HG02943 (cell line): ENCODE measurements at regions not wholly inside any gene's neighbourhood (a gene's known extent, or its start where the extent isn't known, plus 50 kb on each side); places are given as distances from the start of the nearest gene placed in this dataset.

Experiments used
- ATAC-seq: cut with Tn5 transposase; IDR thresholded peaks from one replicate; pipeline ENCODE4 v1.9.1; 2021; ENCODE audit warnings: mild to moderate bottlenecking, low read depth, moderate library complexity; ENCODE audit not compliant: unreplicated experiment

DNA sequence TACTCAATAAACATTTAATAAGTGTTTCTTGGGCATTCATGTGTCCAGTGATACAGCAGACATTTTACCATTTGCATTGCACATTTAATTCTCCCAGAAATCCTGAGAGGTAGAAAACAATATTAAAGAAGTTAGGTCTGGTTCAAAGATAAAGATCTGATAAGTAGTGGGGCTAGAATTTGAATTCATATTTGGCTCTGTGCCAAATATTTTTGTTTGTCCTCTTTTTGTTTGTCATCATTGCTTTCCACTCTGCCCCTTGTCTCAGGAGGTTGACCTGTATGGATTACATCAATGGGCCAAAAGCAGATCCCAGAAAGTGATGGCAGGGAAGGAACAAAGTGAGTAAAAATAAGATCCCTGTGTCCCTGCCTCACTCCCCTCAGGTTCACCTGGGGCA lies 441.9 kb upstream of the PKDCC start:
- ATAC-seq: no peak

DNA sequence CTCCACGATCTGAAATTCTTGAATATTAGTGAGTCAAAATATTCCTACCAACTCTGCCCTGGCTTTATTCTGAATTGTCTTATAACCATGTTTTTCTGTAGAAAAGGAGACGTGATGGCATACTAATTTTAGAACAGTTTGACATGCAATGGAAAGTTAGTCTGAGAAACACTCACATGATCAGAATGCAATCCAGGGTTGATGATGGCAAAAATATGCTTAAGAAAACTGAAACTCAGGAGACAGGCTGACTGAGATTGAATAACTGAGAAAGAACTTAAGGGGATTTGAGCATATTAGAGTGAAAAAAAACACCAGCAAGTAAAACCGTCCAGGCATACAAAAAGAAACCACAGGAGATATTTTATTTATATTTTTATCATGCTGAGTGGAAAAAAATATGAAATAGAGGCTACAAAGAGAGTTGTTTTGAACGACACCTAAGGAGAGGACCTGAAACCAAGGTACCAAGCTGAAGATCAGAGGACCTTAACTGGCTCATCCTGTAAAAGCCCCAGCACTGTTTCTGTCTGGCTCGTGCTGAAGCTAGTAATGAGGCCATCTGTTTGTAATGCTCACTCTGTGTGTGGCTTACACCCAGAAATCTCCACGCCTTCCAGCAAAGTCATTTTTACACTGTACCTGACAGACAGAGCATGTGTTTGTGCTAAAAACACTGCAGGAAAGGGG lies 437.2 kb upstream of the PKDCC start:
- no peak for ATAC-seq

DNA sequence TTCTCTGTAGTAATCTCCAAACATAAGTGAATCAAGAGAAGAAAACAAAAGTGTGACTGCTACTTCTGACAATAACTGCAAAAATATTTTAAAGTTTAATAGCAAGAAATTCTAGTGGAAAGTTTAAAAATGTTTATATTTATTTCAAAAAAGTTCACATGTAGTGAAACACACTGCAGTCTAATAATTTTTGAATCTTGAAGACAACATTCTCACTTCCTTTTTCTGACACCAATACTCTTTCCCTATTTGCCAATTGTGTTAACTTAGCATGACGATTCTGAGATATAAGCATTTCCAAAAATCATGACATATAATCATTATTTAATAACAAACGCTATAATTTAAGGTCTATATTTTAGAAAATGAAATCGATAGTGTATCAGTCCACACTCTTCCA lies 429.1 kb upstream of the PKDCC start:
- no peak for ATAC-seq

DNA sequence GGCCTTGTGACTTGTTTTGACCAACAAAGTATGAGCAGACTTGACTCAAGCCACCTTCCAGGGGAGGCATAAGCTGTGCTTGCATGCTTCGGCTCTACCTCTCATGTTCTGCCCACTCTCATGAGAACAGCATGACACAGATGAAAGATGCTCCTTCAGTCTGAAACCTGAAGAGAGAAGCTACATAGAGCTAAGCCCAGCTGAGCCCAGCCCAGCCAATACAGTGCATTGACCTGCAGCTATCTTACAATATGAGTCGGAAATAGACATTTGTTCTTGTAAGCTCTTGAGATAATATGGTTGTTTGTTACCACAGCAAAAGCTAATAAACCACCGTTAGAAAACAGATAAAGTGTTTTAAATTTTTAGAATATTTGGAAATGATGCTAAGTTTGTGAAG lies 426.7 kb upstream of the PKDCC start:
- ATAC-seq: no peak

DNA sequence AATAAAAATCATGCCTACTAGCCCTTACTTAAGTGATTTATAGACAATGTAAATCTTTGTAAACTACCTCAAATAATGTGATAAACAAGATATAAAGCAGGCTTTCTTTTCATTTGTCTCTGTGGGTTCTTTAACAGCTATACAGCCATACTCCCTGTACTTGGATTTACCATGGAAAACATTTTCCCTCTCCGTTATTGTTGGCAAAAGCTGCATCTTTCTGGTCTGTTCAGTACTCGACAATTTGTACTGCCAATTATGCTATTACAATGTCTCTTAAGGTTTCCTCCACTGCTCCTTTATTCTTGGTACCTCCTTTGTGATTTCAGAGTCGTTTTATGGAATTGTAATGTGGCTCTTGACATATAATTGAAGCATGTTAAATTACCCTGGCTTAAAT lies 426.3 kb upstream of the PKDCC start:
- no peak for ATAC-seq

DNA sequence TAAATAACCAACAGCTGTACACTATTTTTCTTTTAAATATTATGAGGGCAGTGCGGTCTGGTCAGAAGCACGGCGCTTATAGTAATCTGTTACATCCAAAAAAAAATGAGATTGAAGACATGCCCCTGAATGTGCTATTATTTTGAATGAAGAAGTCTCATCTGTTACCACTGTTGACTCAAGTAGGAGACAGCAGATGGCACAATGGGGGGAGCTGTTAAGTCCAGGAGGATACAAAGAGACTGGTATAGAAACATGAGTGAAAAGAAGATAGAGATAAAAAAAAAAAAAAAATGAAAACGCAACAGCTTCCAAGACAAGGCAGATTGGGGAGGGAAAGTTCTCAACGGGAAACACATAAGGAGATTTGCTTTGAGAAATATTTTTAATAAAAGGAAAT lies 425.5 kb upstream of the PKDCC start:
- no peak for ATAC-seq

DNA sequence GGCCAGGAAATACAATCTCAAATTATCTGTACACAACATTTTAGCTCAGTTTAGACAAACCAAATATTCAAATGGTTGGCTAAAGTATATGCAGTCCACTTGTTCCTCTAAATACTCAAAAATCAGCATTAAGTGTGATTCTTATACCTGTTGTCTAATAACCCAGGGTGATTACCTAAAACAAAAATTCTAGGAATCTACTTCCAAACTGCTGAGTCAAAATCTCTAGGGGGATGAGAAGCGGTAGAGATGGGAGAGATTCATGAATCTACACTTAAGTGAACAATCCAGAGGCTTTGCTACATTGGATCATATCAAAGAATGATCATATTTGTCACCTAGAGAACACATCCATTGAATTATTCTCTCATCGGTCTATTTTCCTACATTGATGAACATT lies 420.9 kb upstream of the PKDCC start:
- ATAC-seq: no peak

DNA sequence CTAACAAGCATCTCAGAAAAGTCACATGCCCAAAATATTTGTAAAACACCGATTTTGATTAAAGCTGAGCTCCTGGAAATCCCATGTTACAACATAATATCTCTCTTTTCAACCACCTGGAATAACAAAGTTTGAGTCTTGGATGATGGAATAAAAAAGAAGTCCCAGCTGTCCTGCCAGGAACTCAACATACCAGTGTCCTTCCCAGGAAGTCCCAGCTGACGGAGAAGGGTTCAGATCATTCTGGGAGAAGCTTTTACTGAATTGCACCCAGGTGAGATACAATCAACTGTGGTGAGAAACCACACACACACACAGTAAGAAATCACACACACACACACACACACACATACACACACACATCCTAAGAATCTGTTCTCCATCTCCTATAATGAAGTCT lies 413.1 kb upstream of the PKDCC start:
- no peak for ATAC-seq

DNA sequence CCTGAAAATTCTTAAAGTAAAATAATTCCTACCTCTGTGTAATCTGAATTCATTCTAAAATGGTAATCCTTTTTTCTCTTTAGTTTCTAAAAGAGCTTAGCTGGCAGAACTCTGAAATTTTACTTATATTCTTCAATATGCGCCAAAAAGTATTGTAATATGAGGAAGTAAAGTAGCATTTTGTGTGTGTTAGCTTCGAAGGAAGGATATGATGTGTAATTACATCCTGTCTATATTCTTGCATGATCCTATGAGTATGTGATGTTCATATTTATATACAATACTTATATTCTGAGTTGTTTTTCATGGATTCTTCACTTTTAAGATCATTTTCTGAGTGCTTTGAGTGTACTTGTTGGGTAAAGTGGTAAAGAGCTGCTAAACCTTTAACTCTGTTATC lies 402.9 kb upstream of the PKDCC start:
- no peak for ATAC-seq

DNA sequence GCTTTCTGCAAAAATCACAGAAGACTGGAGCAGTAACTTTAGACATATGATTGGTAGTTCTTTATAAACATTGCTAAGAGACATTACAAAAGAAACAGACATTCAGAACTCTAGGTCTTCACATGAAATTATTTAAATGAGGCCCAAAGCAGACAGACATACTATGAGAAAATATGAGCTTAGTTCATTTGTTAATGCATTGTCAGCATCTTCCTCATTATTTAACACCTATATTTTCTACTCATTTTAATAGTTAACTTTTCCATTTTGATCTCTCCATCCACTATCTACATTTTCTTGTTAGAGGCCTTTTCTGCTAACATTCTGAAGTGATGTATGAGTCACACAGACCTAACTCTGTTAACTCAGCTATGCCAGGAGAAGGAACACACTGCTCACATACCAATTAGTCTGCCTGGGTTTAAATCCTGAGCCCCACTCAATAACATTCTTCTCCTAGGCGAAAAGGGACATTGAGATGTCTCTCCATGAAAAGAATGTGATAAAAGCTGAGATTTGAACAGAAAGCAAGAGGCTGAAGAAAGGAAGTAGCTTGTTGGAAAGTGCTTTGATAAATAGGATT lies 400.3 kb upstream of the PKDCC start:
- ATAC-seq: no peak

DNA sequence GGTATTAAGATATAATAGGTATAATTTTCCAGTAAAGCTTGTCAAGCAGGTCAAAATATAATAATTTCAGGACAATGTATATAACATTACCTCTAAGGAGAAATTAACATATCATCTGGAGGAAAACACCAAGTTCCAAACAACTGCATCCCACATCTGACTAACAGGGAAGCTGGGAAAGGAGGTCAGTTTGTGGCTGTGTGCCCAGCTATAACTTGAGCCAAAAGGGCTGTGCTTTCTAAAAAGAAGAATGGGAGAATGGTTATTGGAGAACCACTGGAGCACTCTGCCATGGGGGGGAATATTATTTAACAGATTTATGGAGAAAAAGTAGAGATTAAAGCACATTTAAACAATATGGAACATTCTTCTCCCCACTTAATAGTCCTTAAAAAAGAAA lies 390.6 kb upstream of the PKDCC start:
- ATAC-seq: no peak

DNA sequence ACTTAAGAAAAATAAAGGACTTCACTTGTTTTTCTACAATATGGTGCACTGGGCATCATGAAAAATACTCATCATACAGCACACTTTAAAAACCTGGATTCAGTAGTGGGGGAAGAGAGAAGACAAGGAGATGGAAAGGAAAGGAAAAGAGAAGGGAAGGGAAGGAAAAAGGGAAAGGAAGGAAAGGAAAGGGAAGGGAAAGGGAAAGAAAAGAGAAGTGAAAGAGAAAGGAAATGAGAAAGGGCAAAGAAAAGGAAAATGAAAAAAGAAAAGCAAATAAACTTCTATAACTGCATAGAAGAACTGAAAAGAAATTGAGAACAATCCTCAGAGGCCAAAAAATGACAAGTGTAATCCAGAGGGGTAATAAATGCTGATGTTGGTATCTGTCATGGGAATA lies 388.1 kb upstream of the PKDCC start:
- no peak for ATAC-seq

DNA sequence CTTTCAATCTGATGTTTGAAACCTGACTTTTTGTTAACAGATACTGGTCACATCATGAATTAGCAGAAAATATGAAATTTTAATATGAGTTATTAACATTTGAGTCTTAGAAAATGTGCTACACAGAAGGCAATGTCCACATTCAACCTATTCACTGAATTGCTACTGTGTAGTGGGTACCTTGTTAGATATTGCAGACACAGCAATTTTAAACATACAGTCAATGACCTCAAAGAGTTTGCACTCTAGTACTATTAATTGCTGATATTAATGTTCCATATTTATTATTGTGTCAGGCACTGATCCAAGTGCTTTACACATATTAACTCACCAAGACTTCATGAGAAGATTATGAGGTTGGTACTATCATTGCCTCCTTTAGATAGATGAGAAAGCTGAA lies 385.4 kb upstream of the PKDCC start:
- no peak for ATAC-seq

DNA sequence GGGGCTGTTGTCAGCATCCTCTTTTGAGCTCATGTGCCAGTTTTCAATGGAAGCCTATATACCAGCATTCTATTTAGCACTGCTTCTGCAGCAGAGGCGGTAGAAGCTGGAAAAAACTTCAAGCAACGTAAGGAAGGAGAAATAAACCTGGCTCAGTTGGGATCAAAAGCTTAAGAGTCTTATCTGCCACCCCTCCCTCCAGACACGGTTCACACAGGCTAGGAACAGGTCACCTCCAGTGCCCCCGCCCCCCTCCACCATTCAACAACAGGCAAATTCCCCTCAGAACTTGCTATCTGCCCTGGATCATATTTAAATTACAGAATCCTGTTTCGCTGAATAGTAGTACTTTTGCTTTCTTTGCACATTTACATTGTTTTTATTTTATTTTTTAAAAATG lies 384.8 kb upstream of the PKDCC start:
- ATAC-seq: no peak

DNA sequence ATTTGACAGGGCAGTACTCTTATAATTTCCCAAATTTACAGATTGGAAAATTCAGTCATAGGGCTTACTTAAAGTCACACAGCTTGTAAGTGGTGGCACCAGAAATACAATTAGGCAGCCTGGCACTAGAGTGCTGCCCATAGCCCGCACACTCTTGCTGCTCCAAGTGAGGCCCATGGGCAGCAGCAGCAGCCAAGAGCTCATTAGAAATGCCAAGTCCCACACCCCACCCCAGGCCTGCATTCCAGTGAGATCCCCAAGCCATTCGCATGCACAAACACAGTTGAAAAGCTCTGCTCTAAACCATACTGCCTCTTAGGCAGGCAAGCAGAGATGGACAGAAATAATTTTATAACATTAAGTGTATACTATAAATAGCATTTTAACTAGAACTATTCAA lies 379.3 kb upstream of the PKDCC start:
- ATAC-seq: no peak

DNA sequence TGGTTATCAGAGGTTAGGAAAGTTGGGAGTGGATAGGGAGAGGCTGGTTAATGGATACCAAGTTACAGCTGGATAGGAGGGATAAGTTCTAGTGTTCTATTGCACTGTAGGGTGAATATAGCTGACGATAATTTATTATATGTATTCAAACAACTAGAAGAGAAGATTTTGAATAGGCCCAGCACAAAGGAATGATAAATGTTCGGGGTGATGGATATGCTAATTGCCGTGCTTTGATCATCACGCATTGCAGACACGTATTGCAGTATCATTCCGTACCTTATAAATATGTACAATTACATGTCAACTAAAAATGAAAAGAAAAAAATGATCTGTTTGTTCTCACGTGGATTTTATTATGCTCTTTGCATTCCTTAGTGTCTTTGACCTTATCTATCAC lies 369.2 kb upstream of the PKDCC start:
- ATAC-seq: no peak

DNA sequence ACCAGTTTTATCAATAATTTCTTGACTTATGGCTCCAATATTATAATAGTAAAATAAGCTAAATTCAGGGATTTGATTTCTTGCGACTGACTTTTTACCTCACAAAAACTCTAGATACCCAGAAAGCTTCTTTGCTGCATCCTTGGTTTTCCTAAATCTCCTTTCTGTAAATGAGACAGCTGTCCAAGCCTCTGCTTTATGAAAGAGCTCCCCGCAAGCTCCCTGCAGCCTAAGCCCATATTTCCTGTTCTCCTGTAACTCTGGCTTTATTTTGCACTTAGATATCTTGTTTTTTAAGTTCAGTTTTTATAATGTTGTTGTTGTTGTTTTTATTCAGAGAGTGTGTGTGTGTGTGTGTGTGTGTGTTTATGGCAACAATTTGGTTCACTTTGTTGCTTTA lies 361.7 kb upstream of the PKDCC start:
- no peak for ATAC-seq

DNA sequence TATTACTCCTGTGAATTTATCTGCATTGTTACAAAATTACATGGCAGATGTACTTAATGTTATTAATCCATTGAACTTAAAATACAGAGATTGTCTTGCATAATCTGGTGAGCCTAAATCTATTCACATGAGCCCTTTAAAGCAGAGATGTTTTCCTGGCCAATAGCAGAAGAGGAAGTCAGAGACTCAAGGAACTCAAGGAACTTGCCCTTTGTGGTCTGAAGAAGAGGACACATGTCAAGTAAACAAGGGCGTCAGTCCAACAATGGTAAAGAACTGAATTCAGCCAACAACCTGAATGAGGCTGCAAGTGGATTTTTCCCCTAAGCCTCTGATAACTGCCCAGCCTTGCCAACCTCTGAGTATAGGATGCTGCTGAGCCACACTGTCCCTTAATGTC lies 356.3 kb upstream of the PKDCC start:
- no peak for ATAC-seq

DNA sequence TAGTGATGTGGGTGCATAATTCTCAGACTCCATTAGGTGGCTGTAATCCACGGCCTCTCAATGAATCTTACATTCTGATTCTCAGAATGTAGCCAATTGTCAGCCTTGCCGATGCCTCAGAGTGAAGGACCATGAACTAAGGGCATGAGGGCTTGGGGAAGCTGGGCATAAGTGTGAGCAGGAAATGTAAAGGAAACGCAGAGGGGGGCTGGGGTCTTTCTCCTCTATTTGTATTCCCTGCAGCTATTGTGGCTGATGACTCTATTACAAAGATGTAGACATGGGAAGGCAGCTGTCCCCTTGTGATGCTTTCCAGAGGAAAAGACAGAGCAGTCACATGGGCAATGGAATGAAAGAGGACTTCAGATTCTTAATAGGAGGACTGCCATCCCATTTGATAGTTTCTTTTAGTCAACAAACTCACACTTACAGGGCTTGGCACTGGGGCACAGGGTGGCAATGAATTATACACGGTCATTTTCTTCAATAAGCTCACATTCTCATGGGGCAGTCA lies 353.2 kb upstream of the PKDCC start:
- ATAC-seq: no peak

DNA sequence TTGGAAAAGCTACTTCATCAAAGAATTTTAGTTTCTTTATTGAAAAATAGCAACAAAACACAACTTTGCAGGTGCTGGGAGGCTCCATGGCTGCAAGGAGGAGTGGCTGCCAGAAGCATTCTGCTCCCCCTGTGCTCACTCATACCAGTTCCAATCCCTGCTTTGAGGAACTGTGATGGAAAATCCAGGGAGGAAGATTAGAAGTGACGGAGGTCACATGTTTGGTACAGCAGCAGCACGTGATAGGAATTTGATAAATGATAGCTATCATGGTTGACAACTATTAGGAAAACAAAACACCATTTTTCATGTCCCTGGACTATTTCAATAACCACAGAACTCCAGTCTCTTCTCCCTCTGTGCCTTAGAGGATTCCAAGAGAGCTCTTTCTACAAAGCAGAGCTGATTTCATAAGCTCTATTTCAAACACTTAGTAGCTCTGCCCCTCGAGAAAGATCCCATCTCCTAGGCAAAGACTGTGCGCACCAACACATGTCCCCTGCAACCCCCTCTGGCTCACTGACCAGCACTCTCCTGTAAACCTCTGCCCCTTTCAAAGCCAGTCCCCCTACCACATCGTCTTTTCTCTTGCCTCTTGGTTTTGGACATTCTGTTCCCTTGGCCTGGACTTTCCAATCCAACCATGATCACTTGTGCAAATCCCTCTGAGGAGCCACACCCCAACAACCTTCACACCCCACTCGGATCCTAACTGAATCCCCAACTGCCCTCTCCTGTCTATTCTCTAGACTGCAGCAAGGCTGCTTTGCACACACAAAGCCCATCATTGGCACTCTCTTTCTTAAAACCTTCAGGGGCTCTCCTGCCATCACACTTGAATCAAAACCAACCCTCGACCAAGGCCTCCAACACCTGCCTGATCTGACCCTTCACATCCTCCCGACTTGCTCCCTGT lies 352.4 kb upstream of the PKDCC start:
- no peak for ATAC-seq

DNA sequence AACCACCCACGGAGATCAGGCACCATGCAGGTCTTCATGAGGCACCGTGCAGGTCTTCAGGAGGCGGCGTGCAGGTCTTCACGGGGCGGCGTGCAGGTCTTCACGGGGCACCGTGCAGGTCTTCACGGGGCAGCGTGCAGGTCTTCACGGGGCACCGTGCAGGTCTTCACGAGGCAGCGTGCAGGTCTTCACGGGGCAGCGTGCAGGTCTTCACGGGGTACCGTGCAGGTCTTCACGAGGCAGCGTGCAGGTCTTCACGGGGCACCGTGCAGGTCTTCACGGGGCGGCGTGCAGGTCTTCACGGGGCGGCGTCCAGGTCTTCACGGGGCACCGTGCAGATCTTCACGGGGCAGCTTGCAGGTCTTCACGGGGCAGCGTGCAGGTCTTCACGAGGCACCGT lies 350.4 kb upstream of the PKDCC start:
- no peak for ATAC-seq
